GM23248 (cell line): ENCODE measurements at regions not wholly inside any gene's neighbourhood (a gene's known extent, or its start where the extent isn't known, plus 50 kb on each side); places are given as distances from the start of the nearest gene placed in this dataset.
"Not testable (repeated sequence)": the region's sequence is repeated elsewhere in the genome, so short reads cannot be mapped to it uniquely, and the experiment has no call there.

ENCODE experiments used
- DNase-seq: peaks from one replicate; pipeline ENCODE4 v3.0.0-alpha.2; 2015
- H2AFZ ChIP-seq: fragments of 200-600 bp; sonication (generic); 2 replicates; pipeline ENCODE4 v1.6.1; 2016; ENCODE audit warnings: antibody characterized with exemption
- H3F3A ChIP-seq: fragments of 200-600 bp; sonication (generic); 2 replicates; pipeline ENCODE4 v1.6.1; 2016; ENCODE audit warnings: mild to moderate bottlenecking, antibody characterized with exemption, mixed run types; ENCODE audit not compliant: insufficient read depth
- H3K27ac ChIP-seq: fragments of 200-600 bp; sonication (generic); 2 replicates; pipeline ENCODE4 v1.5.1; 2016; ENCODE audit warnings: mild to moderate bottlenecking
- H3K27me3 ChIP-seq: fragments of 200-600 bp; sonication (generic); replicated peaks from 2 replicates; pipeline ENCODE4 v1.6.1; 2016; ENCODE audit warnings: mild to moderate bottlenecking; ENCODE audit not compliant: insufficient read depth
- H3K36me3 ChIP-seq: fragments of 200-600 bp; sonication (generic); 2 replicates; pipeline ENCODE4 v1.6.1; 2016; ENCODE audit warnings: low read depth, mild to moderate bottlenecking
- H3K4me1 ChIP-seq: fragments of 200-600 bp; sonication (generic); 2 replicates; pipeline ENCODE4 v1.6.1; 2016; ENCODE audit warnings: mild to moderate bottlenecking; ENCODE audit not compliant: insufficient read depth
- H3K4me2 ChIP-seq: fragments of 200-600 bp; sonication (generic); one replicate; pipeline ENCODE4 v1.6.1; 2016; ENCODE audit warnings: mild to moderate bottlenecking; ENCODE audit not compliant: unreplicated experiment
- H3K4me3 ChIP-seq: fragments of 200-600 bp; sonication (generic); 2 replicates; pipeline ENCODE4 v1.5.1; 2016; ENCODE audit warnings: mild to moderate bottlenecking
- H3K79me2 ChIP-seq: fragments of 200-600 bp; sonication (generic); 2 replicates; pipeline ENCODE4 v1.6.1; 2016; ENCODE audit warnings: mild to moderate bottlenecking; ENCODE audit not compliant: insufficient read depth
- H3K9ac ChIP-seq: fragments of 200-600 bp; sonication (generic); 2 replicates; pipeline ENCODE4 v1.6.1; 2016; ENCODE audit warnings: mild to moderate bottlenecking
- H3K9me2 ChIP-seq: fragments of 200-600 bp; sonication (generic); 2 replicates; pipeline ENCODE4 v1.6.1; 2016; ENCODE audit warnings: mixed run types, mild to moderate bottlenecking, moderate library complexity; ENCODE audit not compliant: insufficient read depth
- H3K9me3 ChIP-seq: fragments of 200-600 bp; sonication (generic); one replicate; pipeline ENCODE4 v1.6.1; 2017; ENCODE audit warnings: low read depth
- H4K20me1 ChIP-seq: fragments of 200-600 bp; sonication (generic); 2 replicates; pipeline ENCODE4 v1.6.0; 2016; ENCODE audit not compliant: insufficient read depth
- EZH2 ChIP-seq: fragments of 200-600 bp; sonication (generic); IDR thresholded peaks from 2 replicates; pipeline ENCODE4 v1.6.1; 2018; ENCODE audit warnings: antibody characterized with exemption, mild to moderate bottlenecking; ENCODE audit not compliant: insufficient read depth, poor library complexity, severe bottlenecking
- EZH2phosphoT487 ChIP-seq: fragments of 200-600 bp; sonication (generic); IDR thresholded peaks from 2 replicates; pipeline ENCODE4 v1.6.1; 2018; ENCODE audit warnings: antibody characterized with exemption, moderate library complexity, mild to moderate bottlenecking, low read depth; ENCODE audit not compliant: insufficient read depth
- WGBS, 2 experiments: methylation state at CpG; one replicate each; pipeline ENCODE4 v1.1.6; 2015 to 2017; ENCODE audit warnings: low lambda C conversion rate in 2 of 2, low coverage in 1 of 2; ENCODE audit errors: missing lambda C conversion rate in 2 of 2; 5-methylcytosine and 5-hydroxymethylcytosine counted together
- in situ Hi-C: fragments of 300-500 bp; cut with MboI; formaldehyde crosslinking; loops from 2 replicates; pipeline ENCODE4 v1.15.0; 2020

DNA sequence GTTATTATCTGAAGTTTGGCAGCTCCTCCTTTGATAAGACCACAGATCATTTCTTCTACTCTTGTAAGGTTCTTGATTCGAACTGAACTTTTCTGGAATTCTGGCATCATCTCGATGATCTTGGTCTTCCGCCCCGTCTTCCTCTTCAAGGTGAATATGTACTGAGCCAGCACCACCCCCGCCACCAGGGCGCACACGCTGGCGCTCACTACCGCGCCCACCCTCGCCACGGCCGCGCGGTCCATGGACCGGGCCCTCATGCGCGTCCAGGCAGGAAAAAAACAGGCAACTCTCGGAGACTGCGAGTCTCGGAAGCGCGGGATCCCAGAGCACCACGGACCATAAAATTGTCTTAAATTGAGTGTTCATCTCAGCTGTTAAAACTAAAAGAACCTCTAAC lies 458.4 kb upstream of the NDST3 start:
- Histone ChIP-seq H3K4me3 (no peak overlapping the region), H2AFZ (no peak overlapping the region), H3F3A (no peaks in the 10 kb centered on the region), H4K20me1 (no peaks in the 10 kb centered on the region), H3K9ac (no peak overlapping the region), H3K9me2 (no peaks in the 10 kb centered on the region), H3K36me3 (no peaks in the 10 kb centered on the region), H3K4me1 (no peaks in the 10 kb centered on the region), H3K9me3 (no peaks in the 10 kb centered on the region), H3K27me3 (no peaks in the 10 kb centered on the region), H3K27ac (no peak overlapping the region), H3K79me2 (no peaks in the 10 kb centered on the region), H3K4me2 (no peak overlapping the region)
- no peak for TF ChIP-seq EZH2phosphoT487
- no peak for TF ChIP-seq EZH2
- in situ Hi-C loops = no loop called here
- WGBS, 2 experiments = 68 to 75% methylated on average over 24 of the region's 24 CpGs
- no peak for DNase-seq

DNA sequence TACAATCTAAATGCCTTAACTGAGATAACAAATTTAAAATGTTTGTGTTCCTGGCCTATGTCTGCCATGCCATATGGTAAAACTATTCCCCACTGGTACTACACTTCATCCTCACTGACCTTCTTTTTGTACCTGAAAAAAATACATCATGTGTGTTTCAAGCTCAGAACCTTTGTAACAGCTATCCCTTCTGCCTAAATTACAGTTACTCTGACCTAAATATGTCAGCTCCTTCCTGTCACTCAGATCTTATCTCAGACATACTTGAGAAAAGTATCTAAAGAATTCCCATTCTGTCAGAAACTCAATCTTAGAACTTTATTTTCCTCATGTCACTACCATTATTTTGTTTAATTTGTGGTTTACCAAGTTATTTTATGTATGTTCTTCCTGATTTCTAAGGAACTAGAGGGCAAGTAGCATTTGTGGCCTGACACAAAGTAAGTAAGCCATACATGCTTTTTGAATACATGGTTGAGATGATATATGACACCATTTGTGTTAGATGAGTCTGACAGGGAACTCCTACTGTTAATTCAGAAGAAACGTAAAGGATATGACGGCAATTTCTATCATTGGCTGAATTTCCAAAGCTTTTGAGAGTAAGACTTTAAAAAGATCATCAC lies 456.5 kb upstream of the NDST3 start:
- Histone ChIP-seq H3F3A (no peaks in the 10 kb centered on the region), H3K9ac (no peak overlapping the region), H3K79me2 (no peaks in the 10 kb centered on the region), H3K27me3 (no peaks in the 10 kb centered on the region), H3K36me3 (no peaks in the 10 kb centered on the region), H3K9me3 (no peaks in the 10 kb centered on the region), H3K27ac (no peak overlapping the region), H2AFZ (no peak overlapping the region), H3K9me2 (no peaks in the 10 kb centered on the region), H3K4me1 (no peaks in the 10 kb centered on the region), H4K20me1 (no peaks in the 10 kb centered on the region), H3K4me3 (no peak overlapping the region), H3K4me2 (no peak overlapping the region)
- WGBS, 2 experiments = 3 to 8% methylated on average over 2 of the region's 2 CpGs
- in situ Hi-C loops = no loop called here
- no peak for DNase-seq
- TF ChIP-seq EZH2phosphoT487 (no peak), EZH2 (no peak)

DNA sequence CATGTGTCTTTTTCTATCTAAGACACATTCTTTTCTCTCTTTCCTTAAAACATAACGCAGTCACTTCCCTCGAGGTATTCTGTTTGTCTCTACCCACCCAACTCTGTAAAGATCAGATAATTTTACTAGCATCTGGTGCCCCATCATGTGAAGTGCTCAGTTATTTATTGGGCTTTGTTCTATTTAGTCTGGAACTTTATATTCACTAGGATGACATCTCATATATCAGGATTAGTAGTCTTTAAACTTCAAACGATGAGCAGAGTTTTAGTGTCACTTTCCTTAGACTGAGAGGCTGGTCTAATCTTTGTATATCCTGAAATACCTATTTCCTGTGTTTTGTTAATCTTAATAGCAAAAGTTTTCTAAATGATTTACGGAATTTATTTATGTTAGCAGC lies 445.5 kb upstream of the NDST3 start:
- Histone ChIP-seq H3K79me2 (no peaks in the 10 kb centered on the region), H3K36me3 (no peaks in the 10 kb centered on the region)
- WGBS, 2 experiments = 6 to 8% methylated on average over 4 of the region's 4 CpGs

DNA sequence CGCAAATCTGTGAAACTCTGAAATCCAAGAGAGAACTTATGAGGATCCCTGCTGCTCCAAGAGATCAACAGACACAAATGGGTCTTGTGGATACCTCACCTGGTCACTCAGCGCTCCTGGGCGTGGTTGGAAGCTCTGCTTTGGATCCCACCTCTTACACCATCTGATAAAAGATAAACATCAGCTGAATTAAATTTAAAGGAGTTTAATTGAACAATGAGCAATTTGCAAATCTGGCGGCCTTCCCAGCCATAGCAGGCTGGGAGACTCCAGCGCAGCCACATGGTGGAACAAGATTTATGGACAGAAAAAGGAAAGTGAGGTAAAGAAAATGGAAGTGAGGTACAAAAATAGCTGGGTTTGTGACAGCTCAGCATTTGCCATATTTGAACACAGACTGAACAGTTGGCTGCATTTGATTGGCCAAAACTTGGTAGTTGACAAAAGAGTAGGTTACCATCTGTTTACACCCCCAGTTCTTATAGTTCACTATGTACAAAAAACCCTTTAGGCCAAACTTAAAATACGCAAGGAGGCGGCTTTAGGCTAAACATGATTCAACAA lies 437.3 kb upstream of the NDST3 start:
- Histone ChIP-seq H4K20me1 (no peaks in the 10 kb centered on the region), H3K79me2 (no peaks in the 10 kb centered on the region), H3K27ac (no peak overlapping the region), H3K4me1 (no peaks in the 10 kb centered on the region), H3F3A (no peaks in the 10 kb centered on the region), H3K27me3 (no peaks in the 10 kb centered on the region), H3K36me3 (no peaks in the 10 kb centered on the region), H3K9ac (no peak overlapping the region), H3K9me3 (no peaks in the 10 kb centered on the region), H3K4me2 (no peak overlapping the region), H3K9me2 (no peaks in the 10 kb centered on the region), H3K4me3 (no peak overlapping the region), H2AFZ (no peak overlapping the region)
- no peak for DNase-seq
- TF ChIP-seq EZH2 = no peak
- no peak for TF ChIP-seq EZH2phosphoT487
- in situ Hi-C loops = no loop called here
- 12 to 17% methylated on average over 7 of the region's 7 CpGs for WGBS, 2 experiments

More for the DNA sequence above, 445.5 kb upstream of the NDST3 start:
- H3K9me2 ChIP-seq = no peaks in the 10 kb centered on the region
- in situ Hi-C loops = no loop called here
- TF ChIP-seq EZH2phosphoT487 (no peak), EZH2 (no peak)
- no peaks in the 10 kb centered on the region for H3K4me1 ChIP-seq
- H3K27me3 ChIP-seq = no peaks in the 10 kb centered on the region
- H3K4me3 ChIP-seq = no peak overlapping the region
- no peaks in the 10 kb centered on the region for H4K20me1 ChIP-seq
- H3K9ac ChIP-seq = no peak overlapping the region
- no peaks in the 10 kb centered on the region for H3F3A ChIP-seq
- H3K9me3 ChIP-seq = no peaks in the 10 kb centered on the region
- no peak overlapping the region for H3K27ac ChIP-seq
- H2AFZ ChIP-seq = no peak overlapping the region
- H3K4me2 ChIP-seq = no peak overlapping the region
- DNase-seq = no peak

DNA sequence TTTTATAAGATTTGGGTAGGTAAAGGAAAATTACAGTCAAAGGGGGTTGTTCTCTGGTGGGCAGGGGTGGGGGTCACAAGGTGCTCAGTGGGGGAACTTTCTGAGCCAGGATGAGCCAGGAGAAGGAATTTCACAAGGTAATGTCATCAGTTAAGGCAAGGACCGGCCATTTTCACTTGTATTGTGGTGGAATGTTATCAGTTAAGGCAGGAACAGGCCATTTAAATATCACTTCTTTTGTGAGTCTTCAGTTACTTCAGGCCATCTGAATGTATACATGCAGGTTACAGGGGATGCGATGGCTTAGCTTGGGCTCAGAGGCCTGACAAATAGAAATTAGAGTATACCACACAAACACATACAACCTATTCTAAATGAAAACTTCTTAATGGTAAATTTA lies 434.9 kb upstream of the NDST3 start:
- H3K9me2 ChIP-seq, H3F3A ChIP-seq, H3K4me2 ChIP-seq, DNase-seq, H2AFZ ChIP-seq, H3K9ac ChIP-seq, H3K36me3 ChIP-seq, H3K4me3 ChIP-seq, in situ Hi-C loops, H3K4me1 ChIP-seq, H4K20me1 ChIP-seq, H3K79me2 ChIP-seq, H3K27me3 ChIP-seq, H3K27ac ChIP-seq, H3K9me3 ChIP-seq: not testable (repeated sequence)
- 11 to 22% methylated on average over 2 of the region's 2 CpGs for WGBS, 2 experiments

DNA sequence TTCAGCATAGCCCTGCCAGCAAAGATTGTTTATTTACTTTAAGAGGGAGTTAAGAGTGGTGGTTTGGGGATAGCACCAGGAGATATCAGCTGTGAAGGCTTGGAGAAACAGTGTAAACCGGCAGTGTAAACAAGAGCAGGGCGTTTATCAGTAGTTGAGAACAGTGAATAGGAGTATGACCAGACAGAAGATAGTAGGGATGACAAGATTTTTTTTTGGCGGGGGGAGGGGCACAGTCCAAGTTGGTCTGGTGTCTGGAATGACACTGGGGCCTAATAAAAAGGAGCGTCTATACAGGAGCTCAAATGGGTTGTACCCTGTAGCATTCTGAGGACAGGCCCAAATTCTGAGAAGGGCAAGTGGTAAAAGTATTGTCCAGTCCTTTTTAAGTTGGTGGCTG lies 433.4 kb upstream of the NDST3 start:
- H3K9ac ChIP-seq, H3K4me1 ChIP-seq, DNase-seq, H3F3A ChIP-seq, H4K20me1 ChIP-seq, H3K9me2 ChIP-seq, H2AFZ ChIP-seq, H3K27ac ChIP-seq, H3K4me3 ChIP-seq, H3K79me2 ChIP-seq, H3K4me2 ChIP-seq, H3K27me3 ChIP-seq, H3K36me3 ChIP-seq, in situ Hi-C loops, H3K9me3 ChIP-seq: not testable (repeated sequence)
- WGBS, 2 experiments = 15 to 16% methylated on average over 4 of the region's 4 CpGs
